ENCODE measurements at regions not wholly inside any gene's neighbourhood (a gene's known extent, or its start where the extent isn't known, plus 50 kb on each side); places are given as distances from the start of the nearest gene placed in this dataset.

- Histone ChIP-seq H3K4me3 (no peak overlapping the region), H3K9me3 (no peaks in the 10 kb centered on the region), H3K4me1 (no peaks in the 10 kb centered on the region), H3K36me3 (replicated peaks) (no peaks in the 10 kb centered on the region), H3K27me3 (ENCODE audit: low read depth) (no peaks in the 10 kb centered on the region)
- no peak for DNase-seq (ENCODE audit: low spot score in 2 of 2)
- in situ Hi-C loops (cut with MboI; ENCODE audit: low sequenced_read_pairs): no loop called here
Observed at GRCh38 chr10:36451391-36451970, 673.9 kb upstream of the ANKRD30A start.

GRCh38 chr10:36450380-36450779 lies 675.0 kb upstream of the ANKRD30A start:
- no peak overlapping the region for H3K4me3 ChIP-seq
- no peaks in the 10 kb centered on the region for H3K9me3 ChIP-seq
- no peak for DNase-seq (ENCODE audit: low spot score in 2 of 2)
- H3K36me3 ChIP-seq (replicated peaks): no peaks in the 10 kb centered on the region
- in situ Hi-C loops (cut with MboI; ENCODE audit: low sequenced_read_pairs): no loop called here
- H3K27me3 ChIP-seq (ENCODE audit: low read depth): no peaks in the 10 kb centered on the region
- H3K4me1 ChIP-seq: no peaks in the 10 kb centered on the region

GRCh38 chr10:36448760-36449691 lies 676.4 kb upstream of the ANKRD30A start:
- H3K4me3 ChIP-seq: no peak overlapping the region
- H3K4me1 ChIP-seq: no peaks in the 10 kb centered on the region
- no peak for DNase-seq (ENCODE audit: low spot score in 2 of 2)
- no peaks in the 10 kb centered on the region for H3K36me3 ChIP-seq (replicated peaks)
- H3K27me3 ChIP-seq (ENCODE audit: low read depth): no peaks in the 10 kb centered on the region
- no peaks in the 10 kb centered on the region for H3K9me3 ChIP-seq
- in situ Hi-C loops (cut with MboI; ENCODE audit: low sequenced_read_pairs): no loop called here

- Histone ChIP-seq H3K36me3 (replicated peaks) (no peaks in the 10 kb centered on the region), H3K4me1 (no peaks in the 10 kb centered on the region), H3K4me3 (no peak overlapping the region), H3K9me3 (no peaks in the 10 kb centered on the region), H3K27me3 (ENCODE audit: low read depth) (no peaks in the 10 kb centered on the region)
- DNase-seq (ENCODE audit: low spot score in 2 of 2): no peak
- in situ Hi-C loops (cut with MboI; ENCODE audit: low sequenced_read_pairs): no loop called here
Observed at GRCh38 chr10:36446881-36447280, 678.5 kb upstream of the ANKRD30A start.

GRCh38 chr10:36443233-36443632 lies 682.2 kb upstream of the ANKRD30A start:
- in situ Hi-C loops (cut with MboI; ENCODE audit: low sequenced_read_pairs): no loop called here
- H3K36me3 ChIP-seq (replicated peaks): no peaks in the 10 kb centered on the region
- H3K4me3 ChIP-seq: no peak overlapping the region
- H3K9me3 ChIP-seq: no peaks in the 10 kb centered on the region
- no peaks in the 10 kb centered on the region for H3K27me3 ChIP-seq (ENCODE audit: low read depth)
- no peaks in the 10 kb centered on the region for H3K4me1 ChIP-seq
- no peak for DNase-seq (ENCODE audit: low spot score in 2 of 2)

GRCh38 chr10:36441557-36441956 lies 683.8 kb upstream of the ANKRD30A start:
- in situ Hi-C loops (cut with MboI; ENCODE audit: low sequenced_read_pairs): no loop called here
- no peaks in the 10 kb centered on the region for H3K27me3 ChIP-seq (ENCODE audit: low read depth)
- no peaks in the 10 kb centered on the region for H3K9me3 ChIP-seq
- no peak for DNase-seq (ENCODE audit: low spot score in 2 of 2)
- no peak overlapping the region for H3K4me3 ChIP-seq
- no peaks in the 10 kb centered on the region for H3K4me1 ChIP-seq
- H3K36me3 ChIP-seq (replicated peaks): no peaks in the 10 kb centered on the region

- Histone ChIP-seq H3K9me3 (no peaks in the 10 kb centered on the region), H3K4me1 (no peaks in the 10 kb centered on the region), H3K27me3 (ENCODE audit: low read depth) (no peaks in the 10 kb centered on the region), H3K36me3 (replicated peaks) (no peaks in the 10 kb centered on the region), H3K4me3 (no peak overlapping the region)
- no peak for DNase-seq (ENCODE audit: low spot score in 2 of 2)
- in situ Hi-C loops (cut with MboI; ENCODE audit: low sequenced_read_pairs): no loop called here
Observed at GRCh38 chr10:36440539-36440938, 684.9 kb upstream of the ANKRD30A start.

GRCh38 chr10:36437367-36437766 lies 688.0 kb upstream of the ANKRD30A start:
- in situ Hi-C loops (cut with MboI; ENCODE audit: low sequenced_read_pairs): no loop called here
- Histone ChIP-seq H3K27me3 (ENCODE audit: low read depth) (no peaks in the 10 kb centered on the region), H3K9me3 (no peaks in the 10 kb centered on the region), H3K4me1 (no peaks in the 10 kb centered on the region), H3K4me3 (no peak overlapping the region), H3K36me3 (replicated peaks) (no peaks in the 10 kb centered on the region)
- DNase-seq (ENCODE audit: low spot score in 2 of 2): no peak

GRCh38 chr10:36428507-36428906 lies 696.9 kb upstream of the ANKRD30A start:
- Histone ChIP-seq H3K36me3 (replicated peaks) (no peaks in the 10 kb centered on the region), H3K9me3 (no peaks in the 10 kb centered on the region), H3K27me3 (ENCODE audit: low read depth) (no peaks in the 10 kb centered on the region), H3K4me1 (no peaks in the 10 kb centered on the region), H3K4me3 (no peak overlapping the region)
- DNase-seq (ENCODE audit: low spot score in 2 of 2): no peak
- in situ Hi-C loops (cut with MboI; ENCODE audit: low sequenced_read_pairs): no loop called here

- no peak overlapping the region for H3K4me3 ChIP-seq
- no peaks in the 10 kb centered on the region for H3K27me3 ChIP-seq (ENCODE audit: low read depth)
- no peaks in the 10 kb centered on the region for H3K9me3 ChIP-seq
- no peak for DNase-seq (ENCODE audit: low spot score in 2 of 2)
- no peaks in the 10 kb centered on the region for H3K4me1 ChIP-seq
- no peaks in the 10 kb centered on the region for H3K36me3 ChIP-seq (replicated peaks)
- in situ Hi-C loops (cut with MboI; ENCODE audit: low sequenced_read_pairs): no loop called here
Observed at GRCh38 chr10:36425131-36425797, 700.1 kb upstream of the ANKRD30A start.

GRCh38 chr10:36424502-36424901 lies 700.9 kb upstream of the ANKRD30A start:
- DNase-seq (ENCODE audit: low spot score in 2 of 2): no peak
- no peaks in the 10 kb centered on the region for H3K9me3 ChIP-seq
- H3K4me1 ChIP-seq: no peaks in the 10 kb centered on the region
- H3K4me3 ChIP-seq: no peak overlapping the region
- in situ Hi-C loops (cut with MboI; ENCODE audit: low sequenced_read_pairs): no loop called here
- H3K27me3 ChIP-seq (ENCODE audit: low read depth): no peaks in the 10 kb centered on the region
- H3K36me3 ChIP-seq (replicated peaks): no peaks in the 10 kb centered on the region

GRCh38 chr10:36423821-36424248 lies 701.6 kb upstream of the ANKRD30A start:
- Histone ChIP-seq H3K27me3 (ENCODE audit: low read depth) (no peaks in the 10 kb centered on the region), H3K4me1 (no peaks in the 10 kb centered on the region), H3K36me3 (replicated peaks) (no peaks in the 10 kb centered on the region), H3K4me3 (no peak overlapping the region), H3K9me3 (no peaks in the 10 kb centered on the region)
- no peak for DNase-seq (ENCODE audit: low spot score in 2 of 2)
- in situ Hi-C loops (cut with MboI; ENCODE audit: low sequenced_read_pairs): no loop called here

GRCh38 chr10:36421992-36422391 lies 703.4 kb upstream of the ANKRD30A start:
- Histone ChIP-seq H3K4me1 (no peaks in the 10 kb centered on the region), H3K4me3 (no peak overlapping the region), H3K27me3 (ENCODE audit: low read depth) (no peaks in the 10 kb centered on the region), H3K36me3 (replicated peaks) (no peaks in the 10 kb centered on the region), H3K9me3 (no peaks in the 10 kb centered on the region)
- no peak for DNase-seq (ENCODE audit: low spot score in 2 of 2)
- in situ Hi-C loops (cut with MboI; ENCODE audit: low sequenced_read_pairs): no loop called here

GRCh38 chr10:36416513-36416912 lies 708.9 kb upstream of the ANKRD30A start:
- no peaks in the 10 kb centered on the region for H3K36me3 ChIP-seq (replicated peaks)
- H3K4me3 ChIP-seq: no peak overlapping the region
- H3K27me3 ChIP-seq (ENCODE audit: low read depth): no peaks in the 10 kb centered on the region
- in situ Hi-C loops (cut with MboI; ENCODE audit: low sequenced_read_pairs): no loop called here
- DNase-seq (ENCODE audit: low spot score in 2 of 2): no peak
- no peaks in the 10 kb centered on the region for H3K4me1 ChIP-seq
- no peaks in the 10 kb centered on the region for H3K9me3 ChIP-seq

Measured in HAP-1 (cell line).